ENCODE measurements at regions not wholly inside any gene's neighbourhood (a gene's known extent, or its start where the extent isn't known, plus 50 kb on each side); places are given as distances from the start of the nearest gene placed in this dataset.
A peak's percentile ranks its signal among the peaks of the same experiment; 100 is the strongest.

- no peak for DNase-seq
Observed at GRCh38 chr5:110038297-110038997, 348.7 kb downstream of the MAN2A1 start.

- no peak for DNase-seq
Observed at GRCh38 chr5:110040178-110040577, 350.5 kb downstream of the MAN2A1 start.

- no peak for DNase-seq
Observed at GRCh38 chr5:110043025-110043424, 353.3 kb downstream of the MAN2A1 start.

GRCh38 chr5:110045158-110045557 is 355.4 kb downstream of the MAN2A1 start:
- DNase-seq: no peak

- peak; percentile 51 for DNase-seq
Observed at GRCh38 chr5:110048491-110048890, 358.8 kb downstream of the MAN2A1 start.

DNA sequence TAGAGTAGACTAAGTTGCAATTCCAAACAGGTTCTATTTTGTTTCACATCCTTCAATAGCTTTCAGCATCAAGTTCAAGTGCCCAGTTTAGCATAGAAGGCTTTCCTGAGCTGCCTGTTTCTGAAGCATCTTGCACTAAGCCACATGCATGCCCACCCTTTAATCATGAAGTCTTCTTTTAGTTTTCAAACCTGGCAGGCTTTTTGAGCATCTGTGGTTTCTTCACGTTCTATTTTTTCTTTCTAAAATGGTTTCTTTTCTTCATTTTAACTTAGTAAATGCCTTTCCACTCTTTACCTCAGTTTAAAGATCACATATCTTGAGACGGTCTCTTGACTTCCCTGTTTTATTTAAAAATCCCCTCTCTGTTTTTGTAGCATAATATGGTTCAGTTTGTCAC is 360.1 kb downstream of the MAN2A1 start:
- DNase-seq: no peak

DNA sequence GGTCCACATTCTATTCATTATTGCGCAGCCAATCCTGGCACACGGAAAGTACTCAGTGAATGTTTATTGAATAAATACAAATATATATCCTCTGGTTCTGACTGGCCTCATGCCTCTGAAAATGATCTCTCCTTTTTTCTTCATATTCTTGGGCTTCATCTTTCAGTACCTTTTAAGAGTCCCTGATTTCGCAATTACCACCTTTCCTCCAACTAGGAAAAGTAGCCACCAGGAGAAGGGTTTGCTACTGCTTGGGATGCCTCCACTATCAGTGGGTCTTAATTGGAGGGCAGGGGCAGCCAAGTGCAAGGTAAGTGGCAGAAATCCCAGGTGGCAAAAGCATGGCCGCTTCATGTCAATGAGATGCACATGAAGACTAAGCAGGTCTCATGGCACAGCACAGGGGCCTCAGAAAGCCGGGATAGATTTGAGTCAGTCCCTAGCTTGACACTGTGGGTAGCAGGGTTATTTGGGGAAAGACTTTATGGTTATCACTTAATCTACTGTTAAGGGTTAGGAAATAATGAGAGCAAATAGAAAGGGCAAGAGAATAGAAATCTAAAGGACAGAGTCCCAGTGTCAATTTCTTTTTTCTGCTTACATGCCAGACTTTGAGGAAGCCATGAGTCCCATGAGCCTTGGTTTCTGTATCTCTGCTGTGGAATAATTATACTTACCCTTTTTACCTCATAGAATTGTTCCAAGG is 361.1 kb downstream of the MAN2A1 start:
- no peak for DNase-seq

GRCh38 chr5:110053205-110053604 is 363.5 kb downstream of the MAN2A1 start:
- no peak for DNase-seq

DNA sequence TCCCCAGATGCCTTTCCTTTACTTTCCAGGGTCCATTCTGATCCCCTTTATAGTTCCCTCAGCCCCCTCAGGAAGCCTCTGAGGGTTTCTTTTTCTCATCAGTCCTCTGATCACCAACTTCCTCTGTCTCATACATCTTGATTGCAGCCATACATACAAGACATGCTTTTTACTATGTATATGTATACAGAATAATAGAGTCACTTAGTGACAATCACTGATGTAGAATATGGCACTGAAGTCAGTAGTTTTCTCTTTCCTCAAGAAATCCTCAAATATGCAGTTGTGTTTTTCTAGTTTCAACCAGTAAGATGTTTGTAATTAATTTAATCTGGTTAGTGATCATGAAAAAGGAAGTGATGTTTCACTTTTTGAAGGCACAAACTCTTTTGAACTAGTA is 364.1 kb downstream of the MAN2A1 start:
- no peak for DNase-seq

DNA sequence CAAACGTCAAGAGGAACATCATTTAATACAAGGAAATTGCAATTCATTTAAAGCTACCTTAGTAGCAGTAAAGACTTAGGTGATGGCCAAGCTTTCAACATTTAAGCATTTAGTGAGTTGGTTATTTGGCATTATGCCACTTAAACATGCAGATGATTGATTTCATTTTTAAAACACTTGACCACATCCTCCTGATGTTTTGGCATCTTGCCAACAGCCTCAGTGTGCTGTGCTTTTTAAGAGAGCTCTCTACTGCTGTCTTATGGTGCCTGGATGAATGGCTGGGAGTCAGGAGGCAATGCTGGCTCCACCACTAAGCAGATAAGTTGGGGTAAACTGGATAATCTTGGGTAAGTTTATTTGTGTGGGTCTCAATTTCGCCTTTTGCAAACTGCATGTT is 364.5 kb downstream of the MAN2A1 start:
- DNase-seq: no peak

DNA sequence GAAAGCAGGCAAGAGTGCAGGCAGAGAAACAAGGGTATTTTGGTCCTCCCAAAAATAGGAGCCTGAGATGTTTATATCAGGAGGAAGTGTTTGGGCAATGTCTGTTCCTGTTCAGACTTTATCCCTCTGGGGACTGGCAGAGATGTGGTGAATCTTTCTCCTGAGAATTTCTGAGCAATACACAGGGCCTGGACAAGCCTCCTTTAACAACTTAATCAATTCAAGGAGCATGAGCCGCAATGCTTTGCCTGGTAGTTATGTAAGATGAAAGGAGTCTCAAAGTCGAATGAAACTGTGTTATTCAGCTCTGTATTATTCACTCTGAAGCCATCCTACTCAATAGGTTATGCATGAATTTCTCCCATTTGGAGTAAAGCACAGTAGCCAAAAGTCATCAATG is 365.6 kb downstream of the MAN2A1 start:
- no peak for DNase-seq

GRCh38 chr5:110056580-110057114 is 366.9 kb downstream of the MAN2A1 start:
- DNase-seq: no peak

DNA sequence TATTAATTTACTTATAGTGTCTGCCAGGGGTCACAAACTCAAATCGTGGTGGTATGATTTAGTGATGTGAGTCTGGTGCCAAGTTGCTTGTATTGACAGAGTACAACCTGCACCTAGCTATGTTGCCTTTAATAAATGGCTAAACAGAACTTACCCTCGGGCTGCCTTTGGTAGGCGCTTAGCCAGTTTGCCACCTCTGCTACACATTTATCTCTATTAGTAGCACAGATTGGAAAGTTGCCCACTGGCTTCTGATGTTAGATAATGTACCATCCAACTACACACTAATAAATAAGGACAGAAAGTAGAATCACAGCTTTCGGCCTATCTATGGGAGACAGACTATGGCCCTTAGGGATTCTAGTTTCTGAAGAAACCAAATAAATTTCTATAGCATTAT is 368.4 kb downstream of the MAN2A1 start:
- no peak for DNase-seq

DNA sequence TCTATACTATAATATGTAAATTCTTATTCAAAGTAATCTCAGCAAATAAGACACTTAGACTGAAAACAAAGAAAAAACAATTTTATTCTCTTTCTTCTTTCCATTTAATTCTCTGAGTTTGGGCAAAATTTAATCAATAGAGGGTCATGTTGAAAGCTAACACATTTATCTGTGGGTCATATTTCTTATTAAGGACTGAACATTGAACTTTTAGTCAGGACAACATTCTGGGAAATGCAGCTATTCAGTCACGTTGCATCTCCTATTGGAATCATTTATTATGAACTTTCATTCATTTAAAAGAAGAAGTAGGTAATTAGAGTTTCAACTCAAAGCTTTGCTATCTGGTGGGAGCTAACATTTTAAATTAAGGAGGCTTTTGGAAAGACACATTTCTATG is 372.5 kb downstream of the MAN2A1 start:
- no peak for DNase-seq

- no peak for DNase-seq
Observed at GRCh38 chr5:110063640-110064602, 374.2 kb downstream of the MAN2A1 start.

GRCh38 chr5:110064603-110065268 is 375.0 kb downstream of the MAN2A1 start:
- DNase-seq: no peak

DNA sequence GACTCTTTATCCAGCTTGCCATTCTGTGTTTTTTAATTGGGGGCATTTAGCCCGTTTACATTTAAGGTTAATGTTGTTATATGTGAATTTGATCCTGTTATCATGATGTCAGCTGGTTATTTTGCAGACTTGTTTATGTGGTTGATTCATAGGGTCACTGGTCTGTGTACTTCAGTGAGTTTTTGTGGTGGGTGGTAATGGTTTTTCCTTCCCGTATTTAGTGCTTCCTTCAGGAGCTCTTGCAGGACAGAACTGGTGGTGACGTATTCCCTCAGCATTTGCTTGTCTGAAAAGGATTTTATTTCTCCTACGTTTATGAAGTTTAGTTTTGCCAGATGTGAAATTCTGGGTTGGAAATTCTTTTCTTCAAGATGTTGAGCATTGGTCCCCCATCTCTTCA is 381.1 kb downstream of the MAN2A1 start:
- DNase-seq: no peak

DNA sequence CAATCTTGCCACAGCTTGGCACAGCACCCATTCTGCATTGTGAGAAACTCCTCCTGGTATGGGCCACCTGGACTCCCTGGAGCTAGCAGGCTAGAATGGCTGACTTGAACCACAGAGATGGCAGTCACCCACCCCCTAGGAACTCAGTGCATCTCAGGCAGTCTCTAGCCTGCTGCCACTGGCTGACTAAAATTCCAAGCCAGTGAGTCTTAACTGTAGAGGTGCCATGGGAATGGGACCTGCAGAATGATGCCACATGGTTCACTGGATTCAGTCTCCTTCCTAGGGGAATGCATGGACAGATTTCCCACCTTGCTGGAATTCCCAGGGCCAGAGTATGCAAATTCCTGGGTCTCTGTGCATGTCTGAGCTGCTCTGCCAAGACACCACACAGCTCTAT is 382.9 kb downstream of the MAN2A1 start:
- DNase-seq: no peak

GRCh38 chr5:110073534-110073933 is 383.8 kb downstream of the MAN2A1 start:
- no peak for DNase-seq

GRCh38 chr5:110075656-110076055 is 385.9 kb downstream of the MAN2A1 start:
- no peak for DNase-seq

DNA sequence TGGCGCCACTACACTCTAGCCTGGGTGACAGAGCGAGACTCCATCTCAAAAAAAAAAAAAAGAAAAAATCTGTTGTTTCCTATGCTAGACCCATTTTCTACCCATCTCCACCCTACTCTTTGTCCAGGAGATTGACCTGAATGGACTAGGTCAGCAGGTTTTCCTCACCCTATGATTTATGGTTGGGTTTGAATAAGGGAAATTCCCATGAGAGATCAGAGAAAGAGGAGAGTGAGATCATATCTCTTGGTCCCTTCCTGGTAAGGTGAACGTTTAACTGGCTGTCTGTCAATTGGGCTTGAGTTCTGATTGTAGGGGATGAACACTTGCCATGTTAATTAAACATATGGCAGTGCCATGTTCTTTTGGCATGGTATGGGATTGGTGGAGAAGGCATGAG is 387.4 kb downstream of the MAN2A1 start:
- DNase-seq: no peak

DNA sequence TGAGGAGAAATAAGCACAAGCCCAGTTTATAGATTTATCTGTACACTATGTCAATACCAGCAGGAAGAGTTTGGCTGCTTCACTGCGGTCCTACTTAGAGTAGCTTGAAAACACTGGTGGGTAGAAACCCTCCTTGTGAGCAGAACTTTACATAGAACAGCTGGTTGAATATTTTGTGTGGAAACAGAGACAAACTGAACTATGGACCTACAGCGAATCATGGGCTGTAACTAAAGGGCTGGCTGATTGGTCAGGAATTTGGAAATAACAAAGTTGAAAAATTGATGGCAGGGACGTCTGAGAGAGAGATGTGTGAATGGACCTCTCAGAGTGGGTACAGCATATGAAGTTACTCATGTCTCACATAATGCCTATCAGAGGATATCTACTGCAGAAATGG is 392.5 kb downstream of the MAN2A1 start:
- DNase-seq: no peak

GRCh38 chr5:110082863-110083262 is 393.1 kb downstream of the MAN2A1 start:
- no peak for DNase-seq

Data from retina (tissue), 1 donor.